SK-N-SH treated with all-trans-retinoic acid at 6 μM for 48 hours (cell line): ENCODE measurements at regions not wholly inside any gene's neighbourhood (a gene's known extent, or its start where the extent isn't known, plus 50 kb on each side); places are given as distances from the start of the nearest gene placed in this dataset.

Experiments
- ATAC-seq: fragments of 200-7000 bp; cut with Tn5 transposase; 3 replicates; pipeline ENCODE4 v1.9.1; 2020; ENCODE audit warnings: mild to moderate bottlenecking, moderate library complexity
- ARNTL ChIP-seq: fragments of 450-650 bp; formaldehyde crosslinking; IDR thresholded peaks from 2 replicates; pipeline ENCODE4 v1.5.0; 2020; ENCODE audit warnings: low read depth, mild to moderate bottlenecking, moderate library complexity, borderline replicate concordance
- BACH2 ChIP-seq: fragments of 250-450 bp; sonication (Bioruptor Pico); IDR thresholded peaks from 2 replicates; pipeline ENCODE4 v1.9.0; 2021; ENCODE audit warnings: mild to moderate bottlenecking, borderline replicate concordance
- CSDC2 ChIP-seq: fragments of 250-450 bp; sonication (Bioruptor Pico); IDR thresholded peaks from 2 replicates; pipeline ENCODE4 v1.5.0; 2020; ENCODE audit warnings: mild to moderate bottlenecking, moderate library complexity
- ESRRG ChIP-seq: fragments of 250-450 bp; sonication (Bioruptor Pico); IDR thresholded peaks from 2 replicates; pipeline ENCODE4 v1.6.1; 2021; ENCODE audit warnings: mild to moderate bottlenecking
- OSR1 ChIP-seq: fragments of 250-450 bp; sonication (Bioruptor Pico); IDR thresholded peaks from 2 replicates; pipeline ENCODE4 v1.8.0; 2022; ENCODE audit warnings: moderate library complexity, mild to moderate bottlenecking, inconsistent platforms
- PPARA ChIP-seq: fragments of 250-450 bp; sonication (Bioruptor Pico); IDR thresholded peaks from 2 replicates; pipeline ENCODE4 v1.5.0; 2020; ENCODE audit warnings: mild to moderate bottlenecking, borderline replicate concordance
- SNAI2 ChIP-seq: fragments of 250-450 bp; sonication (Bioruptor Pico); IDR thresholded peaks from 2 replicates; pipeline ENCODE4 v1.5.0; 2020; ENCODE audit warnings: mild to moderate bottlenecking, moderate library complexity
- TCF4 ChIP-seq: fragments of 250-450 bp; sonication (Bioruptor Pico); IDR thresholded peaks from 2 replicates; pipeline ENCODE4 v1.8.0; 2021; ENCODE audit warnings: mild to moderate bottlenecking, moderate library complexity, borderline replicate concordance
- ZC3H10 ChIP-seq: fragments of 250-450 bp; sonication (Bioruptor Pico); IDR thresholded peaks from 2 replicates; pipeline ENCODE4 v1.5.1; 2021; ENCODE audit warnings: mild to moderate bottlenecking, moderate library complexity
- ZFP3 ChIP-seq: fragments of 250-450 bp; sonication (Bioruptor Pico); IDR thresholded peaks from 2 replicates; pipeline ENCODE4 v1.5.0; 2020; ENCODE audit warnings: mild to moderate bottlenecking, moderate library complexity
- ZNF565 ChIP-seq: fragments of 450-650 bp; formaldehyde crosslinking; conservative IDR thresholded peaks from 2 replicates; pipeline ENCODE4 v1.5.0; 2020; ENCODE audit warnings: low read depth, mild to moderate bottlenecking, moderate library complexity
- ZNF70 ChIP-seq: fragments of 450-650 bp; formaldehyde crosslinking; IDR thresholded peaks from 2 replicates; pipeline ENCODE4 v1.5.0; 2020; ENCODE audit warnings: mild to moderate bottlenecking, moderate library complexity
- TF ChIP-seq, protein P1 (sequence below): fragments of 250-450 bp; sonication (Bioruptor Pico); IDR thresholded peaks from 2 replicates; pipeline ENCODE4 v1.5.1; 2021; ENCODE audit warnings: mild to moderate bottlenecking, moderate library complexity
- TF ChIP-seq, protein P2 (sequence below): fragments of 250-450 bp; sonication (Bioruptor Pico); IDR thresholded peaks from 2 replicates; pipeline ENCODE4 v1.8.0; 2020; ENCODE audit warnings: mild to moderate bottlenecking, moderate library complexity, borderline replicate concordance
- TF ChIP-seq, protein P3 (sequence below): fragments of 250-450 bp; sonication (Bioruptor Pico); IDR thresholded peaks from 2 replicates; pipeline ENCODE4 v1.5.0; 2020; ENCODE audit warnings: mild to moderate bottlenecking, moderate library complexity
- TF ChIP-seq, protein P4 (sequence below): fragments of 250-450 bp; sonication (Bioruptor Pico); IDR thresholded peaks from 2 replicates; pipeline ENCODE4 v1.5.1; 2020; ENCODE audit warnings: low read depth, mild to moderate bottlenecking, moderate library complexity
- TF ChIP-seq, protein P5 (sequence below): fragments of 250-450 bp; sonication (Bioruptor Pico); IDR thresholded peaks from 2 replicates; pipeline ENCODE4 v1.8.0; 2021; ENCODE audit warnings: low read depth, mild to moderate bottlenecking, moderate library complexity, borderline replicate concordance

DNA sequence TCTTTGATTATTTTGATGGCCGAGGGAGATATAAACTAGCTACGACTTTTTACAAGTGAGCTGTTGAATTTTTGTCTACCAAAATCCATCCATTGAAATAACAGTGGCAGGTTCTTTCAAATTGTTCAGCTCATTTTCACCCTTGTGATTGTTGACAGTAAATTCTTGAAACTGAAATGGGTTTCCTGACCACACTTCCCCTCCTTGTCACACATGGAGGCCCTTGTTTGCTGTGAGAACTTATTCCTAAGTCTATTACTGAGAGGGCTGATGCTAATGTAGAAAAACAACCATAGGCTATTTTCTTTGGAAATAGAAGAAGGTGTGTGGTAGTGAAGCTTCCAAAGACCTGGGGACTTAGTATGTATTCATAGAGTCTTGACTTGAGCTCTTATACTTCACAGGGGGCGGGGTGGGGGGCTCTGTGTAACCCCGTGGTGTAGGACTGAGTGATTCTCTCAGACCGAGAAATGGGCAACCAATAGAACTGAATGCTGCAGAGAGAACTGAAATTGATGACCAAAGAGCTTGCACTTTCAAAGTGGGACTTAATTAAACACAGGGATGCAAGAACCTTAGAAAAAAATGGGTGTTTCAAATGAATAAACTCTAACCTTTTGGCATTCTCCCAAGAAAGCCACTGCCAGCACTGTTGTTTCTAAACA lies 718.9 kb downstream of the CCSER2 start:
- no peak for ATAC-seq
- TF ChIP-seq CSDC2 (CRISPR knock-in tag), result no peak
- TF ChIP-seq, all 23 proteins: peak for 0

DNA sequence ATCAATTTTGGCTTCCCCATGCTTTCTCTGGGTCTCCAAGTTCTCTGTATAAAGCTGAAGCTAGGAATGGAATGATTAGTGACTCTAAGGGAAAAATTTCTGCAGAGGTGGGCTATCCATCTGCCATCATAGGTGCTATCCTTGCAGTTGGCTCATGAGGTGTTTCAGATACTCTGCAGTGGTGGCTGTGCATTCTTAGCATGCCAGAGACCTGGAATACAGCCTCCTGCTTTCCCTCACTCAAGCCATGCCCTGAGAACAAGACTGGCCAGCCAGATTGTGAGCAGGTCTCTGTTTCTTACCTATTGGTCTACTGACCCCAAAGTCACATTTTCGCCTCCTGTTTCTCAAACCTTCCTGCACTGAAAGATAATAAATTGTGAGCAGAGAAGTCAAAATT lies 719.6 kb downstream of the CCSER2 start:
- TF ChIP-seq, protein P1, sequence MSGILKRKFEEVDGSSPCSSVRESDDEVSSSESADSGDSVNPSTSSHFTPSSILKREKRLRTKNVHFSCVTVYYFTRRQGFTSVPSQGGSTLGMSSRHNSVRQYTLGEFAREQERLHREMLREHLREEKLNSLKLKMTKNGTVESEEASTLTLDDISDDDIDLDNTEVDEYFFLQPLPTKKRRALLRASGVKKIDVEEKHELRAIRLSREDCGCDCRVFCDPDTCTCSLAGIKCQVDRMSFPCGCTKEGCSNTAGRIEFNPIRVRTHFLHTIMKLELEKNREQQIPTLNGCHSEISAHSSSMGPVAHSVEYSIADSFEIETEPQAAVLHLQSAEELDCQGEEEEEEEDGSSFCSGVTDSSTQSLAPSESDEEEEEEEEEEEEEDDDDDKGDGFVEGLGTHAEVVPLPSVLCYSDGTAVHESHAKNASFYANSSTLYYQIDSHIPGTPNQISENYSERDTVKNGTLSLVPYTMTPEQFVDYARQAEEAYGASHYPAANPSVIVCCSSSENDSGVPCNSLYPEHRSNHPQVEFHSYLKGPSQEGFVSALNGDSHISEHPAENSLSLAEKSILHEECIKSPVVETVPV, result no peak
- TF ChIP-seq PPARA (no peak), SNAI2 (CRISPR knock-in tag) (no peak), CSDC2 (CRISPR knock-in tag) (no peak), BACH2 (no peak), ZC3H10 (no peak), ZNF70 (CRISPR knock-in tag) (no peak), TCF4 (CRISPR knock-in tag) (no peak), ESRRG (no peak), ZFP3 (no peak), ARNTL (CRISPR knock-in tag) (no peak), OSR1 (CRISPR knock-in tag) (no peak)
- TF ChIP-seq, protein P2, sequence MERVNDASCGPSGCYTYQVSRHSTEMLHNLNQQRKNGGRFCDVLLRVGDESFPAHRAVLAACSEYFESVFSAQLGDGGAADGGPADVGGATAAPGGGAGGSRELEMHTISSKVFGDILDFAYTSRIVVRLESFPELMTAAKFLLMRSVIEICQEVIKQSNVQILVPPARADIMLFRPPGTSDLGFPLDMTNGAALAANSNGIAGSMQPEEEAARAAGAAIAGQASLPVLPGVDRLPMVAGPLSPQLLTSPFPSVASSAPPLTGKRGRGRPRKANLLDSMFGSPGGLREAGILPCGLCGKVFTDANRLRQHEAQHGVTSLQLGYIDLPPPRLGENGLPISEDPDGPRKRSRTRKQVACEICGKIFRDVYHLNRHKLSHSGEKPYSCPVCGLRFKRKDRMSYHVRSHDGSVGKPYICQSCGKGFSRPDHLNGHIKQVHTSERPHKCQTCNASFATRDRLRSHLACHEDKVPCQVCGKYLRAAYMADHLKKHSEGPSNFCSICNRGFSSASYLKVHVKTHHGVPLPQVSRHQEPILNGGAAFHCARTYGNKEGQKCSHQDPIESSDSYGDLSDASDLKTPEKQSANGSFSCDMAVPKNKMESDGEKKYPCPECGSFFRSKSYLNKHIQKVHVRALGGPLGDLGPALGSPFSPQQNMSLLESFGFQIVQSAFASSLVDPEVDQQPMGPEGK (CRISPR knock-in tag), result no peak
- no peak for ATAC-seq

DNA sequence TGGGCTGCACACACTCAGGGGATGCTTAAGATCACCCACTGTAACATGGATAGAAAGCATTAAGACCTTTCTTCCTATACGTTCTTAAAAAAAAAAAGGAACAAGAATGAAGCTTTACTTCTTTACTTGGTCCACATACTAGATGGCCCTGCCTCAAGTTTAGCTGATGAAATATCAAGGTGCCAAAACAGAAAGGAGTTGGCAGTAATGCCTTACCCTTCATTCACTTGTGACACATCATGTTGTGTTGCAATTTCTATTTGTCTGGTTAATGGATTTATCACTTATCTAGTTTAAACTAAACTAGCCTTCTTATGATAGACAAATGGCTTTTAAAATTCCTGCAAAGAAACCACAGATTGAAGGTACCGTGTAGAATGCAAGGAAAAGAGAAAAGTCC lies 720.3 kb downstream of the CCSER2 start:
- no peak for ATAC-seq
- TF ChIP-seq PPARA, result no peak
- TF ChIP-seq, protein P3, sequence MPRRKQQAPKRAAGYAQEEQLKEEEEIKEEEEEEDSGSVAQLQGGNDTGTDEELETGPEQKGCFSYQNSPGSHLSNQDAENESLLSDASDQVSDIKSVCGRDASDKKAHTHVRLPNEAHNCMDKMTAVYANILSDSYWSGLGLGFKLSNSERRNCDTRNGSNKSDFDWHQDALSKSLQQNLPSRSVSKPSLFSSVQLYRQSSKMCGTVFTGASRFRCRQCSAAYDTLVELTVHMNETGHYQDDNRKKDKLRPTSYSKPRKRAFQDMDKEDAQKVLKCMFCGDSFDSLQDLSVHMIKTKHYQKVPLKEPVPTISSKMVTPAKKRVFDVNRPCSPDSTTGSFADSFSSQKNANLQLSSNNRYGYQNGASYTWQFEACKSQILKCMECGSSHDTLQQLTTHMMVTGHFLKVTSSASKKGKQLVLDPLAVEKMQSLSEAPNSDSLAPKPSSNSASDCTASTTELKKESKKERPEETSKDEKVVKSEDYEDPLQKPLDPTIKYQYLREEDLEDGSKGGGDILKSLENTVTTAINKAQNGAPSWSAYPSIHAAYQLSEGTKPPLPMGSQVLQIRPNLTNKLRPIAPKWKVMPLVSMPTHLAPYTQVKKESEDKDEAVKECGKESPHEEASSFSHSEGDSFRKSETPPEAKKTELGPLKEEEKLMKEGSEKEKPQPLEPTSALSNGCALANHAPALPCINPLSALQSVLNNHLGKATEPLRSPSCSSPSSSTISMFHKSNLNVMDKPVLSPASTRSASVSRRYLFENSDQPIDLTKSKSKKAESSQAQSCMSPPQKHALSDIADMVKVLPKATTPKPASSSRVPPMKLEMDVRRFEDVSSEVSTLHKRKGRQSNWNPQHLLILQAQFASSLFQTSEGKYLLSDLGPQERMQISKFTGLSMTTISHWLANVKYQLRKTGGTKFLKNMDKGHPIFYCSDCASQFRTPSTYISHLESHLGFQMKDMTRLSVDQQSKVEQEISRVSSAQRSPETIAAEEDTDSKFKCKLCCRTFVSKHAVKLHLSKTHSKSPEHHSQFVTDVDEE (CRISPR knock-in tag), result no peak
- TF ChIP-seq ZFP3, result no peak
- no peak for TF ChIP-seq OSR1 (CRISPR knock-in tag)
- no peak for TF ChIP-seq ZNF565 (CRISPR knock-in tag)
- TF ChIP-seq, protein P4, sequence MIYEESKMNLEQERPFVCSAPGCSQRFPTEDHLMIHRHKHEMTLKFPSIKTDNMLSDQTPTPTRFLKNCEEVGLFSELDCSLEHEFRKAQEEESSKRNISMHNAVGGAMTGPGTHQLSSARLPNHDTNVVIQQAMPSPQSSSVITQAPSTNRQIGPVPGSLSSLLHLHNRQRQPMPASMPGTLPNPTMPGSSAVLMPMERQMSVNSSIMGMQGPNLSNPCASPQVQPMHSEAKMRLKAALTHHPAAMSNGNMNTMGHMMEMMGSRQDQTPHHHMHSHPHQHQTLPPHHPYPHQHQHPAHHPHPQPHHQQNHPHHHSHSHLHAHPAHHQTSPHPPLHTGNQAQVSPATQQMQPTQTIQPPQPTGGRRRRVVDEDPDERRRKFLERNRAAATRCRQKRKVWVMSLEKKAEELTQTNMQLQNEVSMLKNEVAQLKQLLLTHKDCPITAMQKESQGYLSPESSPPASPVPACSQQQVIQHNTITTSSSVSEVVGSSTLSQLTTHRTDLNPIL (CRISPR knock-in tag), result no peak
- no peak for TF ChIP-seq SNAI2 (CRISPR knock-in tag)

DNA sequence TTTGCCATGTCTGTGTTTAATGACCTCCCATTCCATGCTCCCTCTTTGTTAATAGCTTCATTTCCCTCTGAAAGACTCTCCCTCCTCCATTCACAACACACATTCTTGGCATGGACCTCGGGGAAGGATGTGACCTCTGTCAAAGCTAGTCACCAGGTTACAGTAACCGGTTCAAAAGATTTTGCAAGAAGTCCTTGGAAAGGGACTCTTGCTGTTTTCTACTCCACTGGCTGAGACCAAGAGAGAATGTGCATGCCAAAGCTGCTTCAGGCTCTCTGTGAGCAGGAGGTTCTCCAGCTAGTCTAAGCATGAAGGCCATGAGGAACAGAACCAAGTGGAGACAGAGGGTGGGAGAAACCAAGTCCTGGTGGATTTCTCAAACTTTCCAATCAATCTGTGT lies 732.6 kb downstream of the CCSER2 start:
- no peak for ATAC-seq
- no peak for TF ChIP-seq OSR1 (CRISPR knock-in tag)

DNA sequence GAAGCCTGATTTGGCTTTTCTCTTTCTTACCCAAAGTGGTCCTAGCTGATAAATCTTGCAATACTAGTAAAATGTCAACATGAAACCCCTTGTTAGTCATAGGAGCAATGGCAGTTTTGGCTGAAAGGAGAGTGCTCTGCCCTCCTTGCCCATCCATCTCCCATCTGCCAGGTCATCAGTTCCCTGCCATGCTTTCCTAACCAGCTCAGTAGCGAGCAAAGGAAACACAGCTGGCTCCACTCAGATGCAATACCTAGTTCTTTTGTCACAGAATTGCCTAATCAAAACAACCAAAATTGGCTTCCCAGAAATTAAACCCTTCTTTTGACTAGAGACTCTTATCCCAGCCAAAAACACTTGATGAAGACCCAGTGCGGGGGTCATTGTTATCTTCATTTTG lies 733.0 kb downstream of the CCSER2 start:
- no peak for ATAC-seq
- TF ChIP-seq TCF4 (CRISPR knock-in tag), result no peak
- TF ChIP-seq, protein P5, sequence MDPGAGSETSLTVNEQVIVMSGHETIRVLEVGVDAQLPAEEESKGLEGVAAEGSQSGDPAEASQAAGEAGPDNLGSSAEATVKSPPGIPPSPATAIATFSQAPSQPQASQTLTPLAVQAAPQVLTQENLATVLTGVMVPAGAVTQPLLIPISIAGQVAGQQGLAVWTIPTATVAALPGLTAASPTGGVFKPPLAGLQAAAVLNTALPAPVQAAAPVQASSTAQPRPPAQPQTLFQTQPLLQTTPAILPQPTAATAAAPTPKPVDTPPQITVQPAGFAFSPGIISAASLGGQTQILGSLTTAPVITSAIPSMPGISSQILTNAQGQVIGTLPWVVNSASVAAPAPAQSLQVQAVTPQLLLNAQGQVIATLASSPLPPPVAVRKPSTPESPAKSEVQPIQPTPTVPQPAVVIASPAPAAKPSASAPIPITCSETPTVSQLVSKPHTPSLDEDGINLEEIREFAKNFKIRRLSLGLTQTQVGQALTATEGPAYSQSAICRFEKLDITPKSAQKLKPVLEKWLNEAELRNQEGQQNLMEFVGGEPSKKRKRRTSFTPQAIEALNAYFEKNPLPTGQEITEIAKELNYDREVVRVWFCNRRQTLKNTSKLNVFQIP (CRISPR knock-in tag), result no peak
- TF ChIP-seq, protein P4 (CRISPR knock-in tag), result no peak
